Activated CD8-positive, alpha-beta T cell treated with anti-CD3 and anti-CD28 coated beads for 36 hours (primary cell): ENCODE measurements at regions not wholly inside any gene's neighbourhood (a gene's known extent, or its start where the extent isn't known, plus 50 kb on each side); places are given as distances from the start of the nearest gene placed in this dataset.

Experiments used
- ATAC-seq: fragments of 200-7000 bp; cut with Tn5 transposase; one replicate; pipeline ENCODE4 v1.10.0; 2021; ENCODE audit warnings: mild to moderate bottlenecking, moderate library complexity
- CTCF ChIA-PET: fragments of 350-600 bp; sonication (Branson Sonifier 250); formaldehyde crosslinking; loops from one replicate; lab custom pipeline; 2021; ENCODE audit warnings: antibody characterized with exemption; lab: Charles Lee
- POLR2A ChIA-PET: fragments of 350-600 bp; sonication (Branson Sonifier 250); formaldehyde crosslinking; loops from one replicate; lab custom pipeline; 2021; ENCODE audit warnings: antibody characterized with exemption; lab: Charles Lee
- DNase-seq: peaks from one replicate; pipeline ENCODE4 v3.0.0-alpha.2; 2020
- H3K27ac Mint-ChIP-seq: one replicate; pipeline ENCODE4 v1.8.0; 2021; ENCODE audit warnings: mild to moderate bottlenecking, mixed read lengths
- H3K27me3 Mint-ChIP-seq: one replicate; pipeline ENCODE4 v1.8.0; 2021; ENCODE audit warnings: mixed read lengths
- H3K36me3 Mint-ChIP-seq: one replicate; pipeline ENCODE4 v1.8.0; 2021; ENCODE audit warnings: low read depth, mixed read lengths
- H3K4me1 Mint-ChIP-seq: one replicate; pipeline ENCODE4 v1.8.0; 2021; ENCODE audit warnings: low read depth, mixed read lengths
- H3K4me3 Mint-ChIP-seq: one replicate; pipeline ENCODE4 v1.8.0; 2021; ENCODE audit warnings: mild to moderate bottlenecking, moderate library complexity, mixed read lengths
- H3K9me3 Mint-ChIP-seq: one replicate; pipeline ENCODE4 v1.8.0; 2021; ENCODE audit warnings: mixed read lengths
- CTCF ChIP-seq: fragments of 200-600 bp; IDR thresholded peaks from one replicate; pipeline ENCODE4 v1.8.0; 2022; ENCODE audit warnings: antibody characterized with exemption, mild to moderate bottlenecking
- intact Hi-C: fragments of 100-400 bp; cut with micrococcal nuclease; formaldehyde crosslinking; loops from one replicate; pipeline ENCODE4 v1.10.0; 2022

DNA sequence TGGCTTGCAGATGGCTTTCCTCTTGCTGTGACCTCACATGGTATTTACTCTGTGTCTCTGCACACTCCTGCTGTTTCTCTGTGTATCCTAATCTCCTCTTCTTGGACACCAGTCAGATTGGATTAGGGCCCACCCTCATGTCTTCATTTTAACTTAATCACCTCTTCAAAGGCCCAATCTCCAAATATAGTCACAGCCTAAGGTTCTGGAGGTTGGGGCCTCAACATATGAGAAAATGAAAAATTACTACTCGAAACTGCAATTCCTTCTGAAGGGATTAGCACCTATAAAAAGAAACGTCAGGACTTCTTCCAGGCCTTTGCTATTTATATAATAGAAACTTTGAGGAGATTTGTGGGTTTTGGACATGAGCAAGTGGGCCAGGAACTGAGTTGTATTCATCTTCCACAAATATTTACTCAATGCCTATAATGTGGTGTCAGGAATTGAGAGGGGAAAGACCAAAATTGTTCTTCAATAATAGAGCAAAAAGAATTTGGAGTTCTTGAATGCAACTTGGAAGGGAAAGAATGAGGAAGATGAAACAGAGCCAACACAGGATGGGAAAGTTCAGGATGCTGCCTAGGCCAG lies 270.0 kb upstream of the FN1 start:
- Mint-ChIP-seq H3K27me3 (no peaks in the 10 kb centered on the region), H3K9me3 (no peaks in the 10 kb centered on the region), H3K4me3 (no peak overlapping the region), H3K36me3 (no peaks in the 10 kb centered on the region), H3K4me1 (no peaks in the 10 kb centered on the region), H3K27ac (no peak overlapping the region)
- no peak for ATAC-seq
- CTCF ChIA-PET = no interaction called here
- POLR2A ChIA-PET = no interaction called here
- intact Hi-C loops = no loop called here
- no peak for TF ChIP-seq CTCF
- no peak for DNase-seq

DNA sequence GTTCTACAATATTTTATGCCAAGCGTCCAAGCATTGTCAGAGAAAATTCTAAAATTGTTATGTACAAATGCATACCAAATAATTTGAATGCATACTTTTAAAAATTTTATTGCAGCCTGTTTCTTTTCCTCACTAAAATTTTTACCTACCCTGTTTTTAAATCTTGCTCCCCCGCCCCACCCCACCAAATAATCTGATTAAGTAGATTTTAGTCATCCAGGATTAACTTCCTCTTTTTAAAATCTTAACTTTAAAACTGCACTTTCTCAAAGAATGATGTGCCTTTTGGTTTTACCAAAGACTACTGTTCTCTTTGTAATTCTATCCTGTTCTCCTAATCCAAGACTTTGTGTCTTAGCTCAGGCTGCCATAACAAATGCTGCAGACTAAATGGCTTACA lies 269.4 kb upstream of the FN1 start:
- no peaks in the 10 kb centered on the region for H3K4me1 Mint-ChIP-seq
- H3K36me3 Mint-ChIP-seq = no peaks in the 10 kb centered on the region
- intact Hi-C loops = no loop called here
- ChIA-PET POLR2A (no interaction called here), CTCF (no interaction called here)
- DNase-seq = no peak
- TF ChIP-seq CTCF = no peak
- no peak overlapping the region for H3K27ac Mint-ChIP-seq
- no peak overlapping the region for H3K4me3 Mint-ChIP-seq
- ATAC-seq = no peak
- H3K9me3 Mint-ChIP-seq = no peaks in the 10 kb centered on the region
- no peaks in the 10 kb centered on the region for H3K27me3 Mint-ChIP-seq

DNA sequence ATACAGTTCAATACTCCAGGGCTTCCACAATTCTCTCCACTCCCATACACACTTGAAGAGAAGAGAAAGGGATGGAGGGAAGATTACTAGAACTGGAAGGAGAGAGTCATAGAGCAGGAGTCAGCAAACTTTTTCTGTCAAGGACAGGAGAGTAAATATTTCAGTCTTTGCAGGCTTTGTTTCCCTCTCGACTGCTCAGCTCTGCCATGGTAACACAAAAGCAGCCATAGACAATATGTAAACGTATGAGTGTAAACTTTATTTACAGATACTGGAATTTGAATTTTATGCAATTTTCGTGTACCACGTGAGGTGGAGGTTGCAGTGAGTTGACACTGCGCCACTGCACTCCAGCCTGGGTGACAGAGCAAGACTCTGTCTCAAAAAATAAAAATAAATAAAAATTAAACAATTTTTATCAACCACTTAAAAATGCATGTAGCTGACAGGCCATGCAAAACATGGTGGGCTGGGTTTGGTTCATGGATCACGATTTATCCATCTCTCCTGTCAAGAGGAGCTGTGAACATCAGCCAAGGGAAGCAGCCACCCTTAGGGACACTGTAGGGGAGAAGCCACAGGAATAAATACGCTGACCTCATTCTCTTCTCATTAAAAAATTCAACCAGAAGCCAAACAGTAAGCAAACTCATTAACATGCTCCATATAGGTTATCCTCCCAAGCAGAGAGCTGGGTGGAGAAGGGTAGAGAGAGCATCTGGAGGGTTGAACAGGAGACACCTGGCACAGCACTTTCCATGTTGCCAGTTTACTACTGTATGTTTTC lies 266.4 kb upstream of the FN1 start:
- no peak for TF ChIP-seq CTCF
- no peaks in the 10 kb centered on the region for H3K4me1 Mint-ChIP-seq
- POLR2A ChIA-PET = no interaction called here
- ATAC-seq (no peak), DNase-seq (no peak)
- intact Hi-C loops = no loop called here
- H3K9me3 Mint-ChIP-seq = no peaks in the 10 kb centered on the region
- H3K4me3 Mint-ChIP-seq = no peak overlapping the region
- no peaks in the 10 kb centered on the region for H3K36me3 Mint-ChIP-seq
- H3K27ac Mint-ChIP-seq = no peak overlapping the region
- no peaks in the 10 kb centered on the region for H3K27me3 Mint-ChIP-seq
- CTCF ChIA-PET = interaction anchor here (1.3 kb wide), 1 partner anchor 230 kb away, joined by 3 read pairs; no protein-coding TSS in a partner anchor

DNA sequence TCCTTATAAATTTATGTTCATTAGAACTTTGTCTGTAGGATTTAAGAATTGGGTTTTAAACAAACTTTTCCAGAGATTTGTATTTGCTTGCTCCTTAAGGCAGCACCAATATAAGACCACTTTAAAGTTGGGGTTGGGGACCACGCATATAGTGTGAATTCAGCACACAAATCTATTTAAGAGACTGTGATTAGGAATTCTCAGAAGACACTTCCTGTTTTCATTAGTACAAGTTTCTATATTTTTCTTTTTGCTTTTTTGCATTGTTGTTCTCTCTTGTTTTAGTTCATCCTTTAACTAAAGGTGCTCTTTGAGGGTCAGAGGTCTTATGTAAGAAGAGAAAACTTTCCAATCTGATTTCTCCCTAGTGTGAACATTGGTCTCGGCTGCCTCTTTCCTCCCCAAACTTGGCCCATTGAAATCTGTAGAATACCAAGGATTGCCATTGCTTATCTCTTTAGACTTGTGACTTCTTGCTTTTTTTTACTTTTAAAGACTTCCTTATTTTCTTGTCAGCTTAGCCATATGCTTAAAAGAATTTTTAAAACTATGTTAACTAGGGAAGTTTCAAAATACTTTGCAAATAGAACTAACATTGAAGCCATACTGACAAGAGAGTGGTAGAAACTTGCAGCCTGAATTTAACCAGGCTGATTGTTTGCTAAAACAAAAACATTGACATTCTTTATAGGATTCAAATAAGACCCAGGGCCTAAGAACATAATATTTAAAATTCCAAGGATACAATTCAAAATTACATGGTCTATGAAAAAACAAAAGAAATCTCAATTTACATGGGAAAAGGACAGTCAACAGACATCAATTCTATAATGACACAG lies 264.1 kb upstream of the FN1 start:
- ATAC-seq = no peak

More for the DNA sequence above, 264.1 kb upstream of the FN1 start:
- Mint-ChIP-seq H3K4me1 (no peaks in the 10 kb centered on the region), H3K9me3 (no peaks in the 10 kb centered on the region), H3K36me3 (no peaks in the 10 kb centered on the region), H3K27me3 (no peaks in the 10 kb centered on the region), H3K4me3 (no peak overlapping the region), H3K27ac (no peak overlapping the region)
- ChIA-PET CTCF (no interaction called here), POLR2A (no interaction called here)
- no peak for TF ChIP-seq CTCF
- intact Hi-C loops = no loop called here
- no peak for DNase-seq
